Hepatocyte (in vitro differentiated cells): ENCODE measurements at regions not wholly inside any gene's neighbourhood (a gene's known extent, or its start where the extent isn't known, plus 50 kb on each side); places are given as distances from the start of the nearest gene placed in this dataset.

Source experiments
- DNase-seq: peaks from one replicate; pipeline ENCODE4 v3.0.0-alpha.2; 2016; ENCODE audit warnings: low spot score
- H2AFZ ChIP-seq: fragments of 200-600 bp; sonication (generic); 2 replicates; pipeline ENCODE4 v1.6.0; 2016; ENCODE audit warnings: antibody characterized with exemption, mild to moderate bottlenecking
- H3K27ac ChIP-seq: fragments of 200-600 bp; sonication (generic); 2 replicates; pipeline ENCODE4 v1.5.1; 2016; ENCODE audit warnings: mild to moderate bottlenecking
- H3K27me3 ChIP-seq: fragments of 200-600 bp; sonication (generic); 2 replicates; pipeline ENCODE4 v1.6.1; 2016
- H3K36me3 ChIP-seq: fragments of 200-600 bp; sonication (generic); replicated peaks from 2 replicates; pipeline ENCODE4 v1.5.1; 2016; ENCODE audit warnings: low read depth; ENCODE audit not compliant: insufficient read depth
- H3K4me1 ChIP-seq: fragments of 200-600 bp; sonication (generic); 2 replicates; pipeline ENCODE4 v1.5.1; 2016; ENCODE audit warnings: mild to moderate bottlenecking, moderate library complexity; ENCODE audit not compliant: insufficient read depth
- H3K4me2 ChIP-seq: fragments of 200-600 bp; sonication (generic); 2 replicates; pipeline ENCODE4 v1.6.0; 2016
- H3K4me3 ChIP-seq: fragments of 200-600 bp; sonication (generic); 2 replicates; pipeline ENCODE4 v1.5.1; 2016; ENCODE audit warnings: mild to moderate bottlenecking
- H3K79me2 ChIP-seq: fragments of 200-600 bp; sonication (generic); 2 replicates; pipeline ENCODE4 v1.6.0; 2017; ENCODE audit warnings: mild to moderate bottlenecking
- H3K9me2 ChIP-seq: fragments of 200-600 bp; sonication (generic); replicated peaks from 2 replicates; pipeline ENCODE4 v1.6.0; 2017; ENCODE audit warnings: mild to moderate bottlenecking; ENCODE audit not compliant: insufficient read depth
- H3K9me3 ChIP-seq: fragments of 200-600 bp; sonication (generic); 2 replicates; pipeline ENCODE4 v1.5.1; 2016; ENCODE audit warnings: low read depth, mild to moderate bottlenecking
- H4K20me1 ChIP-seq: fragments of 200-600 bp; sonication (generic); 2 replicates; pipeline ENCODE4 v1.6.0; 2016; ENCODE audit warnings: mild to moderate bottlenecking; ENCODE audit not compliant: insufficient read depth, poor library complexity, severe bottlenecking
- EZH2 ChIP-seq: fragments of 200-600 bp; sonication (generic); IDR thresholded peaks from 2 replicates; pipeline ENCODE4 v1.6.1; 2016; ENCODE audit warnings: antibody characterized with exemption, mild to moderate bottlenecking, borderline replicate concordance
- EZH2phosphoT487 ChIP-seq: fragments of 200-600 bp; sonication (generic); IDR thresholded peaks from one replicate; pipeline ENCODE4 v1.6.1; 2018; ENCODE audit warnings: antibody characterized with exemption, mild to moderate bottlenecking, low read depth, moderate library complexity; ENCODE audit not compliant: unreplicated experiment, severe bottlenecking
- WGBS: methylation state at CpG from one replicate; pipeline ENCODE4 v1.1.6; 2016; ENCODE audit warnings: low lambda C conversion rate; ENCODE audit errors: missing lambda C conversion rate; 5-methylcytosine and 5-hydroxymethylcytosine counted together
- TF ChIP-seq, protein P1 (sequence below): fragments of 200-600 bp; sonication (generic); IDR thresholded peaks from 2 replicates; pipeline ENCODE4 v1.5.1; 2016; ENCODE audit warnings: antibody characterized with exemption, mild to moderate bottlenecking; ENCODE audit not compliant: poor library complexity

DNA sequence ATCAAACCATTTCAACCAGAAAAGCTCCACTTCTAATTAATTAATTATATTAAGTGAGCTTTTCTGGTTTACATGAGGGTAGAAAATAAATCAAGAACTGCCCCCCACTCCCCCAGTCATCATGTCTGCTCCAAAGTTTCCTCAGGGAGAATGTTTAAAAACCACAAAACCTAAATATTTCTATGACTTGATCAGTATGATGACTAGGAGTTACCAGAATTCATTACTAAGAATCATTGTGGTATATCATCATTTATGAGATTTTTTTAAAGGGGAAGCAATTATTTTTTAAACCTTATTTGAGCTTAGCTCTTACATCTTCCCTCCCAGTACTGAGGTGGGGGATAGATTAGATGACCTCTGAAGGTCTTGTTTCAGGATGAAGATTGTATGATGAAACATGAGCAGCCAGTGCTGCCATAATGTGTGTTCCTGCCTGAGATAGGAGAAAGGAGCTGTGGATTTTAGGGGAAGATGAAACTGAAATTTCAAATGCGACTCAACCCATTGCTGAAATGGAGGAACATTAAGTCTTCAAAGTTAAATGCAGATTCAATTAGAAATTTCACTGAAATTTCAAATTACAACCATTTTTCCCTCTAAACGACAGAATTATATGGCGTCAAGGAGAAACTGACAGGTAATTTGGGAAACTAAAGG lies 401.3 kb upstream of the CADM1 start:
- Histone ChIP-seq H3K4me1 (no peaks in the 10 kb centered on the region), H3K27me3 (peaks cover 12% of the 10 kb centered on the region), H2AFZ (no peak overlapping the region), H3K27ac (no peak overlapping the region), H3K9me3 (no peaks in the 10 kb centered on the region), H3K4me2 (no peak overlapping the region), H3K79me2 (no peaks in the 10 kb centered on the region), H4K20me1 (no peaks in the 10 kb centered on the region), H3K4me3 (no peak overlapping the region), H3K9me2 (no peaks in the 10 kb centered on the region), H3K36me3 (no peaks in the 10 kb centered on the region)
- DNase-seq = no peak
- TF ChIP-seq, protein P1, sequence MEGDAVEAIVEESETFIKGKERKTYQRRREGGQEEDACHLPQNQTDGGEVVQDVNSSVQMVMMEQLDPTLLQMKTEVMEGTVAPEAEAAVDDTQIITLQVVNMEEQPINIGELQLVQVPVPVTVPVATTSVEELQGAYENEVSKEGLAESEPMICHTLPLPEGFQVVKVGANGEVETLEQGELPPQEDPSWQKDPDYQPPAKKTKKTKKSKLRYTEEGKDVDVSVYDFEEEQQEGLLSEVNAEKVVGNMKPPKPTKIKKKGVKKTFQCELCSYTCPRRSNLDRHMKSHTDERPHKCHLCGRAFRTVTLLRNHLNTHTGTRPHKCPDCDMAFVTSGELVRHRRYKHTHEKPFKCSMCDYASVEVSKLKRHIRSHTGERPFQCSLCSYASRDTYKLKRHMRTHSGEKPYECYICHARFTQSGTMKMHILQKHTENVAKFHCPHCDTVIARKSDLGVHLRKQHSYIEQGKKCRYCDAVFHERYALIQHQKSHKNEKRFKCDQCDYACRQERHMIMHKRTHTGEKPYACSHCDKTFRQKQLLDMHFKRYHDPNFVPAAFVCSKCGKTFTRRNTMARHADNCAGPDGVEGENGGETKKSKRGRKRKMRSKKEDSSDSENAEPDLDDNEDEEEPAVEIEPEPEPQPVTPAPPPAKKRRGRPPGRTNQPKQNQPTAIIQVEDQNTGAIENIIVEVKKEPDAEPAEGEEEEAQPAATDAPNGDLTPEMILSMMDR = no peak
- no peak for TF ChIP-seq EZH2phosphoT487
- no peak for TF ChIP-seq EZH2
- WGBS = 79% methylated on average over 3 of the region's 3 CpGs

DNA sequence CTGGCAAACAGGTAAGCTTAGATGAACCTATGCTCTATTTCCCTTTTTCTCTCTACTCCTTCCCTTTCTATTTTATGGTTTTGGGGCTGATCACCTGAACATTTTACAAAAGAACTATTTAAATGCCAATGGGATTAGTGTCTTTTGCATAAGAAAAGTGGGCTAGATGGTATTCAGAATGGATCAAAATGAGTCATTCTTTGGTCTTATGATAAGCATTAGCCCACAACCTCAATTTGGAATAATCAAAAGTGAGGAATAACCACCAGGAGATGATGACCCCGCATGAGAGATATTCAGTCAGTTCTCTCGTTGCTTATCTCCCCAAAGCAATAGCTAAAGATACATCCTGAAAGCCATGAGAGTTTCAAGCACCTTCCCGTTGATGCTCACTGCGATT lies 399.0 kb upstream of the CADM1 start:
- Histone ChIP-seq H2AFZ (no peak overlapping the region), H3K9me2 (no peaks in the 10 kb centered on the region), H3K4me1 (no peaks in the 10 kb centered on the region), H4K20me1 (no peaks in the 10 kb centered on the region), H3K36me3 (no peaks in the 10 kb centered on the region), H3K9me3 (no peaks in the 10 kb centered on the region), H3K27ac (no peak overlapping the region), H3K4me2 (no peak overlapping the region), H3K27me3 (peaks cover 12% of the 10 kb centered on the region), H3K4me3 (no peak overlapping the region), H3K79me2 (no peaks in the 10 kb centered on the region)
- TF ChIP-seq EZH2 (no peak), EZH2phosphoT487 (no peak)
- TF ChIP-seq, protein P1 = no peak
- 89% methylated on average over 4 of the region's 4 CpGs for WGBS
- no peak for DNase-seq

DNA sequence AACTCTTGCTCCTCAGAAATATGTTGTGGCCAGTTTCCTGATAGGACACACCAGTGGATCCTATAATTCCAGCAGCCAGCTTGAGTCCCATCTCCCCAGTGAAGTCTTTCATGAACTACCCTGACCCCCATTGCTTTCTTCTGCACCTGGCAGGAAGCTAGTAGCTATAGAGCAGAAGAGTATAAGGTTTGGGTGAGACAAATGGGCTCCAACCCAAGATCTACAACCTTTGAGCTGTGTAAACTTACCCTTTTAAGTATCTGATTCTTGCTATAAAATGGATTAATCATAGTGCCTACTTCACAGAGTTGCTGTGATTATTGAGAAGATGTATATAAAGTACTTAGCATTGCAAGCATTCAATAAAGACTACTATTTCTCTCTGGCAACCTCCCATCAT lies 396.9 kb upstream of the CADM1 start:
- no peak overlapping the region for H3K4me3 ChIP-seq
- no peaks in the 10 kb centered on the region for H3K9me2 ChIP-seq
- no peaks in the 10 kb centered on the region for H3K9me3 ChIP-seq
- H3K36me3 ChIP-seq = no peaks in the 10 kb centered on the region
- no peak for DNase-seq
- H3K27me3 ChIP-seq = peaks cover 6% of the 10 kb centered on the region
- no peaks in the 10 kb centered on the region for H3K79me2 ChIP-seq
- TF ChIP-seq, protein P1 = no peak
- no peak for TF ChIP-seq EZH2
- TF ChIP-seq EZH2phosphoT487 = no peak
- H2AFZ ChIP-seq = no peak overlapping the region
- no peaks in the 10 kb centered on the region for H3K4me1 ChIP-seq
- no peaks in the 10 kb centered on the region for H4K20me1 ChIP-seq
- H3K4me2 ChIP-seq = no peak overlapping the region
- H3K27ac ChIP-seq = no peak overlapping the region

DNA sequence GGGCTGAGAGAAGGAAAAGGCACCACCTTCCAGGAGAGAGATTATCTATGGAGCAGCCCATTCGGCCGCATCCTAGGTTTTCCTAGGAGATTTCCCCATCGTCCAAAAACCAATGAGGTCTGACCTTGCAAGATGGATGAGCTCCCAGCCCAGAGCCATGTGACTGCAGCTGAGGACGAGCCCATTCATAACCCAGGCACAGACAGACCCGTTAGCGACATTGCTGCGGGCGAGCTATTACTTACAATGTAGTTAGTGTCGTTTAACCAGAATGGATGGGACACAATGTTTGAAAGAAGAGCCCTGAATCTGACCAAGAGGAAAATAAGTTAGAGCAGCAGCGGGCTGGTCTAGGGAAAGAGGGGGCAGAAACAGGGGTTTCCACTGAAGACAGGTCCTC lies 395.9 kb upstream of the CADM1 start:
- no peak overlapping the region for H2AFZ ChIP-seq
- no peak overlapping the region for H3K4me3 ChIP-seq
- no peak overlapping the region for H3K4me2 ChIP-seq
- no peaks in the 10 kb centered on the region for H3K36me3 ChIP-seq
- TF ChIP-seq EZH2 (no peak), EZH2phosphoT487 (no peak)
- TF ChIP-seq, protein P1 = no peak
- no peaks in the 10 kb centered on the region for H3K9me2 ChIP-seq
- 89% methylated on average over 10 of the region's 10 CpGs for WGBS
- no peaks in the 10 kb centered on the region for H3K4me1 ChIP-seq
- H3K79me2 ChIP-seq = no peaks in the 10 kb centered on the region
- H4K20me1 ChIP-seq = no peaks in the 10 kb centered on the region
- H3K27me3 ChIP-seq = peaks cover 6% of the 10 kb centered on the region
- no peak for DNase-seq
- no peak overlapping the region for H3K27ac ChIP-seq
- no peaks in the 10 kb centered on the region for H3K9me3 ChIP-seq
